MCF 10A (cell line): ENCODE measurements at regions not wholly inside any gene's neighbourhood (a gene's known extent, or its start where the extent isn't known, plus 50 kb on each side); places are given as distances from the start of the nearest gene placed in this dataset.

Experiments used
- BruUV-seq: library from RNA; stranded (reverse); fragments of 400-500 nt; replicated peaks from 2 replicates; lab custom pipeline; 2021; lab: Mats Ljungman, UMichigan
- CTCF ChIA-PET: fragments of 300-600 bp; sonication (Branson Sonifier 250); formaldehyde crosslinking; extraction: SDS; loops from one replicate; lab custom pipeline; 2021; ENCODE audit warnings: antibody characterized with exemption, inconsistent platforms; lab: Yijun Ruan, JAX
- POLR2A ChIA-PET: fragments of 300-600, 350-650 bp; sonication (Branson Sonifier 250); formaldehyde crosslinking; extraction: SDS; loops from one replicate; lab custom pipeline; 2020; ENCODE audit warnings: antibody characterized with exemption, inconsistent platforms; lab: Yijun Ruan, JAX
- DNase-seq: peaks from one replicate; pipeline ENCODE4 v3.0.0-alpha.2; 2018; ENCODE audit not compliant: unreplicated experiment
- H3K27ac Mint-ChIP-seq: one replicate; pipeline ENCODE4 v1.8.0; 2022; ENCODE audit warnings: mild to moderate bottlenecking, low read depth, mixed read lengths; ENCODE audit not compliant: unreplicated experiment
- H3K27me3 Mint-ChIP-seq: one replicate; pipeline ENCODE4 v1.8.0; 2022; ENCODE audit warnings: mixed read lengths; ENCODE audit not compliant: insufficient read depth, unreplicated experiment
- H3K36me3 Mint-ChIP-seq: one replicate; pipeline ENCODE4 v1.8.0; 2022; ENCODE audit warnings: mild to moderate bottlenecking, moderate library complexity, mixed read lengths; ENCODE audit not compliant: insufficient read depth, unreplicated experiment
- H3K4me1 Mint-ChIP-seq: one replicate; pipeline ENCODE4 v1.8.0; 2022; ENCODE audit warnings: mixed read lengths; ENCODE audit not compliant: insufficient read depth, unreplicated experiment
- H3K4me3 Mint-ChIP-seq: one replicate; pipeline ENCODE4 v1.8.0; 2022; ENCODE audit warnings: mild to moderate bottlenecking, moderate library complexity, mixed read lengths; ENCODE audit not compliant: unreplicated experiment
- H3K9me3 Mint-ChIP-seq: one replicate; pipeline ENCODE4 v1.8.0; 2022; ENCODE audit warnings: mixed read lengths; ENCODE audit not compliant: unreplicated experiment
- intact Hi-C: fragments of 100-400 bp; cut with micrococcal nuclease; formaldehyde crosslinking; loops from 2 replicates; pipeline ENCODE4 v1.14.1; 2022
- TF ChIP-seq, protein P1 (sequence below): fragments of 200-600 bp; IDR thresholded peaks from one replicate; pipeline ENCODE4 v1.8.0; 2022; ENCODE audit warnings: antibody characterized with exemption, mild to moderate bottlenecking; ENCODE audit not compliant: unreplicated experiment

DNA sequence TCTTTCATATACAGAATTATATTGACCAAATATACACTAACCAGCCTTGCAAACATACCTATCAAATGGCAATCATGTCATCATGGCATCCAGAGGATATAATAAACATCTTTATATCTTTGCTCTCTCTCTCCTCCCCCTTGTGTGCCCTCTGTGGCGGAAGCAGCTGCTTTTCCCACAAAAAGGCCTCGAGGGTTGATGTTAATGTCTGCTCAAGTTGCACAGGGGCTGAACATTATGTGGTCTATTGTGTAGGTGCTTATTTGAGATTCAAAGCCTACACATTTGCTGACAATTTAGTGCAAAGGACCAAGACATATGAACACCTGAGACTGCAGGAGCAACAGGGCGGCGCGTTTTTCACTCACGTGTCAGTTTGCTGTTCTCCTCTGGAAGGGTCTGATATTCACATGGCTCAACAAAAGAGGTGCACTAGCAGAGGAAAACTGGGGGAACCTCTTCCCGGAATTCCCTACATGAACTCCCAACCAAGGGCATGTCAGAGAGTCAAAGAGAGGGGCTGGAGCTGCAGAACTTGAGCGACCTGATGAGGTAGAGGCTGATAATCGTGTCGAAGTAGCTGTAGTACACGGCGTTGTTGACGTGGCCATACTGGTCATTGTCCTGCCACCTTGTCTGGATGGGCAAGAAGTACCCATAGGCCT lies 138.8 kb downstream of the RCN1 start:
- CTCF ChIA-PET = interaction anchor here (0.6 to 3.9 kb wide), 6 partner anchors 15 to 1269 kb away, joined by 3 to 17 read pairs (median 3); no protein-coding TSS in a partner anchor
- TF ChIP-seq, protein P1, sequence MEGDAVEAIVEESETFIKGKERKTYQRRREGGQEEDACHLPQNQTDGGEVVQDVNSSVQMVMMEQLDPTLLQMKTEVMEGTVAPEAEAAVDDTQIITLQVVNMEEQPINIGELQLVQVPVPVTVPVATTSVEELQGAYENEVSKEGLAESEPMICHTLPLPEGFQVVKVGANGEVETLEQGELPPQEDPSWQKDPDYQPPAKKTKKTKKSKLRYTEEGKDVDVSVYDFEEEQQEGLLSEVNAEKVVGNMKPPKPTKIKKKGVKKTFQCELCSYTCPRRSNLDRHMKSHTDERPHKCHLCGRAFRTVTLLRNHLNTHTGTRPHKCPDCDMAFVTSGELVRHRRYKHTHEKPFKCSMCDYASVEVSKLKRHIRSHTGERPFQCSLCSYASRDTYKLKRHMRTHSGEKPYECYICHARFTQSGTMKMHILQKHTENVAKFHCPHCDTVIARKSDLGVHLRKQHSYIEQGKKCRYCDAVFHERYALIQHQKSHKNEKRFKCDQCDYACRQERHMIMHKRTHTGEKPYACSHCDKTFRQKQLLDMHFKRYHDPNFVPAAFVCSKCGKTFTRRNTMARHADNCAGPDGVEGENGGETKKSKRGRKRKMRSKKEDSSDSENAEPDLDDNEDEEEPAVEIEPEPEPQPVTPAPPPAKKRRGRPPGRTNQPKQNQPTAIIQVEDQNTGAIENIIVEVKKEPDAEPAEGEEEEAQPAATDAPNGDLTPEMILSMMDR = no peak
- POLR2A ChIA-PET = no interaction called here
- H3K9me3 Mint-ChIP-seq = no peaks in the 10 kb centered on the region
- H3K36me3 Mint-ChIP-seq = no peaks in the 10 kb centered on the region
- intact Hi-C loops = no loop called here
- BruUV-seq = no TSS peak
- H3K4me1 Mint-ChIP-seq = no peaks in the 10 kb centered on the region
- H3K27ac Mint-ChIP-seq = no peak overlapping the region
- H3K27me3 Mint-ChIP-seq = peaks cover 16% of the 10 kb centered on the region
- no peak overlapping the region for H3K4me3 Mint-ChIP-seq
- DNase-seq = no peak

DNA sequence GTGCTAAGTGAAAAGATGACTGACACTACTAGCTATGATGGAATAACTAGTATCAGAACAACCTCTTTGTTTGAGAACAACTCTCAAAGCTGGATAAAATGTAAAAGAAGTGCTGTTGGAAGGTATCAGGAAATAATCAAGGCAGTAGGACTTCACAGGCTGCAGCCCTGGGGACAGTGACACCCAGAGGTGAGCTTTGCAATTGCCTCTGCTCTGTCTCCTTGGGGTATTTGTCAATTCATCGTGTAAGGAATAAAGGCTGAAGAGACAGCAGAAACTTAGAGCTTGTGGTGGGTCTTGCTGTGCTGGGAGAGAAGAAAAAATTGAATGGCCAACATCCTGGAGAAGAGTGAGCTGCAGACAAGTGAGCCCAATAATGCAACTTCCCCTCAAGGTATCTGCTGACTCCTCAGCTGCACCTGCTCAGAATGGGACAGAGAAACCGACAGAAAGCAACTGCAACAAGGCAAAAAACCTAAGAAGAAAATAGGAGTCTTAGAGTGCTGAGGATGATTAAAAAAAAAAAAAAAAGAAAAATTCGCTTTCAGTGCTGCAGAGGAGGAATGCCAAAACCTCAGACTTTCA lies 141.1 kb downstream of the RCN1 start:
- Mint-ChIP-seq H3K9me3 (no peaks in the 10 kb centered on the region), H3K4me3 (no peak overlapping the region), H3K27ac (no peak overlapping the region), H3K27me3 (peaks cover 39% of the 10 kb centered on the region), H3K36me3 (no peaks in the 10 kb centered on the region), H3K4me1 (no peaks in the 10 kb centered on the region)
- peak; percentile 48 for DNase-seq
- no TSS peak for BruUV-seq
- intact Hi-C loops = no loop called here
- TF ChIP-seq, protein P1 = peak; percentile 69
- CTCF ChIA-PET = interaction anchor here (0.5 to 3.9 kb wide), 26 partner anchors 9 to 1985 kb away, joined by 3 to 21 read pairs (median 3); no protein-coding TSS in a partner anchor
- POLR2A ChIA-PET = interaction anchor here (1.0 kb wide), 1 partner anchor 29 kb away, joined by 3 read pairs; no protein-coding TSS in a partner anchor

DNA sequence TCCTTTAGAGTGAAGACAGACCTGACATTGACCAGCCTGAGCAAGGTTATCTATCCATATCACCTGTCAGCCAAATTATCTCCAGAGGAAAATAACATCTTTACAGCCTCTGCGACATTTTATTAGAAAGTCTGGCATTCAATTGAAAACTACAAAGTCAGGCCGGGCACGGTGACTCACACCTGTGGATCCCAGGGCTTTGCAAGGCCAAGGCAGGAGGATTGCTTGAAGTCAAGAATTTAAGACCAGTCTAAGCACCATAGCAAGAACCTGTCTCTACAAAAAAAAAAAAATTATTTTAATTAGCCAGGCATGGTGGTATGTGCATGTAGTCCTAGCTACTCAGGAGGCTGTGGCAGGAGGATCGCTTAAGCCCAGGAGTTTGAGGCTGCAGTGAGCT lies 141.6 kb downstream of the RCN1 start:
- Mint-ChIP-seq H3K4me1 (no peaks in the 10 kb centered on the region), H3K27me3 (peaks cover 44% of the 10 kb centered on the region), H3K4me3 (no peak overlapping the region), H3K36me3 (no peaks in the 10 kb centered on the region), H3K9me3 (no peaks in the 10 kb centered on the region), H3K27ac (no peak overlapping the region)
- BruUV-seq = no TSS peak
- ChIA-PET POLR2A (interaction anchor here (1.0 kb wide), 1 partner anchor 28 kb away, joined by 3 read pairs; no protein-coding TSS in a partner anchor), CTCF (interaction anchor here (0.5 to 3.9 kb wide), 23 partner anchors 8 to 1986 kb away, joined by 3 to 21 read pairs (median 4); no protein-coding TSS in a partner anchor)
- intact Hi-C loops = no loop called here
- TF ChIP-seq, protein P1 = no peak
- no peak for DNase-seq

DNA sequence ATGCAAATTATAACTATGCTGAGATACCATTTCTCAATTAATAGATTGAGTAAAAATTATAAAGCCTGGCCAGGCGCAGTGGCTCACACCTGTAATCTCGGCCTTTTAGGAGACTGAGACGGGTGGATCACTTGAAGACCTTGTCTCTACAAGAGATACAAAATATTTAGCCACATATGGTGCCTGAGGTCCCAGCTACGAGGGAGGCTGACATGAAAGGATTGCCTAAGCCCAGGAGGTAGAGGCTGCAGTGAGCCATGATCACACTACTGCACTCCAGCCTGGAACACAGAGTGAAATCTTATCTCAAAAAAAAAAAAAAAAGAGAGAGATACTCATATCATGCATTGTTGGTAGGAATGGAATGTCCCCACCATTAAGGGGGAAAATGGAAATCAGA lies 142.4 kb downstream of the RCN1 start:
- Mint-ChIP-seq H3K4me1 (no peaks in the 10 kb centered on the region), H3K36me3 (no peaks in the 10 kb centered on the region), H3K9me3 (no peaks in the 10 kb centered on the region), H3K4me3 (no peak overlapping the region), H3K27ac (no peak overlapping the region), H3K27me3 (peaks cover 52% of the 10 kb centered on the region)
- TF ChIP-seq, protein P1 = no peak
- ChIA-PET POLR2A (no interaction called here), CTCF (interaction anchor here (0.6 to 0.7 kb wide), 5 partner anchors 10 to 879 kb away, joined by 3 to 5 read pairs (median 4); no protein-coding TSS in a partner anchor)
- no TSS peak for BruUV-seq
- intact Hi-C loops = no loop called here
- no peak for DNase-seq
